ENCODE measurements at regions not wholly inside any gene's neighbourhood (a gene's known extent, or its start where the extent isn't known, plus 50 kb on each side); places are given as distances from the start of the nearest gene placed in this dataset.

GRCh38 chrX:78455901-78456300, 128.5 kb upstream of the CYSLTR1 start:
- TF ChIP-seq TAF1 (IDR thresholded peaks at IDR 0.05; ENCODE audit: borderline replicate concordance, low read depth, low read length), result no peak
- TF ChIP-seq POLR2A (IDR thresholded peaks at IDR 0.05; ENCODE audit: low read depth, low read length), result no peak
- TF ChIP-seq POLR2AphosphoS5 (IDR thresholded peaks at IDR 0.05; ENCODE audit: low read depth, low read length), result no peak
- no peak for FAIRE-seq
- DNase-seq (ENCODE audit: insufficient read length), result no peak

DNA sequence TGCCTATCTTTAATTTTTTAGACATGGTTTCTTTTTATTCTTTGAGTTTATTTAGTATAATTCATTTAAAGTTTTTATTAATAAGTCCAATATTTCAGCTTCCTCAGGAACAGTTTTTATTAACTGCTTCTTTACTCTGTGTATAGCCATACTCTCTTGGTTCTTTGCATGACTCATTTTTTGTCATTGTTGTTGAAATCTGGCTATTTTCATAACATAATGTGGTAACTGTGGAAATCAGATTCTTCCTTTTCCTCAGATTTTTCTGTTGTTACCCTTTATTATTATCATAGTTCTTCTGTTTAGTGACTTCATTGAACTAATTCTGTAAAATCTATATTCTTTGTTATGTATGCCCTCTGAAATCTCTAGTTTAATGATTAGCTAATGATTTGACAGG, 124.9 kb upstream of the CYSLTR1 start:
- FAIRE-seq (no peak), DNase-seq (ENCODE audit: insufficient read length) (no peak)
- TF ChIP-seq POLR2A (IDR thresholded peaks at IDR 0.05; ENCODE audit: low read depth, low read length) (no peak), TAF1 (IDR thresholded peaks at IDR 0.05; ENCODE audit: borderline replicate concordance, low read depth, low read length) (no peak), POLR2AphosphoS5 (IDR thresholded peaks at IDR 0.05; ENCODE audit: low read depth, low read length) (no peak)

DNA sequence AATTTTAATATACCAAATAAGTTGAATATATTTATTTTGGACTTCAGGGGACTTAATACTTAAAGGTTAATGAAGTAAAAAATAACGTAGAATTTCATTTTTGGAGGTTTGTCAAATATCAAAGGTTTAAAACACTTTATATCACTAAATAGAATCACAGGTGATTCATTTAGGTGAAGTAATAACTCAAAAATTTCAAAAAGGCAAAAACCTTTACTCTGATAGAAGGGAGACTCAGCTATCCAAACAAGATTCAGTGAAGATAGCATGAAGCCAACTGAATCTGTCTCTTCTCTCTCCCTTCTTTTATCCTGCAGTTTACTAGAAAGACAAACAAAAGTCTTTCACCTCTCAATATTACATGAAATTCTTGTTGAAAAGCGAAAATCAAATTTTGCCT, 110.2 kb upstream of the CYSLTR1 start:
- FAIRE-seq (no peak), DNase-seq (ENCODE audit: insufficient read length) (no peak)
- TF ChIP-seq POLR2A (IDR thresholded peaks at IDR 0.05; ENCODE audit: low read depth, low read length), result no peak
- no peak for TF ChIP-seq POLR2AphosphoS5 (IDR thresholded peaks at IDR 0.05; ENCODE audit: low read depth, low read length)
- TF ChIP-seq TAF1 (IDR thresholded peaks at IDR 0.05; ENCODE audit: borderline replicate concordance, low read depth, low read length), result no peak

DNA sequence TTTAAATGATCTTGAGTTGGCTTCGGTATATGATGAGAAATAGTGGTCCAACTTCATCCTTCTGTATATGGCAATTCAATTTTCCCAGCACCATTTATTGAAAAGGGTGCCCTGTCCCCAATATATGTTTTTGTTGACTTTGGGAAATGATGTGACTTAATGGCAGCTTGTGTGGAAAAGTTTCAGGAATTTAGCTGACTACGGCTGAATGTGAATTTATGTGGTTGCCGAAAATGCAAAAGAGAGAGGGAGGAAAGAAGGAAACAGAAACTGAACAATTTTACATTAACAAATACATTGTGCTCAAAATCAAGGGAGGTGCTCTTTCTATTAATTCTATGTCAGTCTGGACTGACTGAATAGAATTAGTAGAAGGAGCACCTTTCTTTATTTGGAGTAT, 101.8 kb upstream of the CYSLTR1 start:
- DNase-seq (ENCODE audit: insufficient read length) (no peak), FAIRE-seq (no peak)
- TF ChIP-seq POLR2A (IDR thresholded peaks at IDR 0.05; ENCODE audit: low read depth, low read length) (no peak), POLR2AphosphoS5 (IDR thresholded peaks at IDR 0.05; ENCODE audit: low read depth, low read length) (no peak), TAF1 (IDR thresholded peaks at IDR 0.05; ENCODE audit: borderline replicate concordance, low read depth, low read length) (no peak)

- no peak for TF ChIP-seq TAF1 (IDR thresholded peaks at IDR 0.05; ENCODE audit: borderline replicate concordance, low read depth, low read length)
- TF ChIP-seq POLR2A (IDR thresholded peaks at IDR 0.05; ENCODE audit: low read depth, low read length), result no peak
- no peak for DNase-seq (ENCODE audit: insufficient read length)
- no peak for FAIRE-seq
Observed at GRCh38 chrX:78388663-78389062, 61.3 kb upstream of the CYSLTR1 start.

DNA sequence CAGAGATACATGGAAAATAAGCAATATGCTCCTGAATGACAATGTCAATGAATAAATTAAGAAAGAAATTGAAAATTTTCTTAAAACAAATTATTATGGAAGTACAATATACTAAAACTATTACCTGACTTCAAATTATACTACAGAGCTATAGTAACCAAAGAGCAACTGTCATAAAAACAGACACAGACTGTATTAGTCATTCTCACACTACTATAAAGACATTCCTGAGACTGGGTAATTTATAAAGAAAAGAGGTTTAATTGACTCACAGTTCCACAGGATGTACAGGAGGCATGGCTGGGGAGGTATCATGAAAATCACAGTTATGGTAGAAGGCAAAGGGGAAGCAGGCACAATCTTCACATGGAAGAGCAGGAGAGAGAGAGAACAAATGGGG, 60.0 kb upstream of the CYSLTR1 start:
- DNase-seq (ENCODE audit: insufficient read length) (no peak), FAIRE-seq (no peak)
- TF ChIP-seq TAF1 (IDR thresholded peaks at IDR 0.05; ENCODE audit: borderline replicate concordance, low read depth, low read length), result no peak
- TF ChIP-seq POLR2AphosphoS5 (IDR thresholded peaks at IDR 0.05; ENCODE audit: low read depth, low read length), result no peak
- TF ChIP-seq POLR2A (IDR thresholded peaks at IDR 0.05; ENCODE audit: low read depth, low read length), result no peak

GRCh38 chrX:78384486-78384885, 57.1 kb upstream of the CYSLTR1 start:
- FAIRE-seq, result no peak

DNA sequence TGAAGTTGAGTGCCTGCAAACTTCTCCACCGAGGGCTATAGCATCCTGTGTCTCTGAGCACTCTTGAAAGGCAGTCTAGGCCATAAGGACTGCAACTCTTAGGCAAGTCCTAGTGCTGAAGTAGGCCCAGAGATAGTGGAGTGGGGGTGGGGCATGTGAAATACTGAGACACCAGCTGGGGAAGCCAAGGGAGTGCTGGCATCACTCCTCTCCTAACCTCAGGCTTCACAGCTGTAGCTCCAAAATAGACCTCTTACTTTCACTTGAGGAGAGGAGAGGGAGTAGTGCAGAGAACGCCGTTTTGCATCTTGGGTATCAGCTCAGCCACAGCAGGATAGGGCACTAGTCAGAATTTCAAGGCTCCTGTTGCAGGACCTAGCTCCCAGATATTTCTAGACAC, 56.2 kb upstream of the CYSLTR1 start:
- TF ChIP-seq POLR2A (IDR thresholded peaks at IDR 0.05; ENCODE audit: low read depth, low read length) (no peak), TAF1 (IDR thresholded peaks at IDR 0.05; ENCODE audit: borderline replicate concordance, low read depth, low read length) (no peak), POLR2AphosphoS5 (IDR thresholded peaks at IDR 0.05; ENCODE audit: low read depth, low read length) (no peak)
- DNase-seq (ENCODE audit: insufficient read length), result no peak

More at GRCh38 chrX:78384486-78384885, 57.1 kb upstream of the CYSLTR1 start:
- TF ChIP-seq POLR2AphosphoS5 (IDR thresholded peaks at IDR 0.05; ENCODE audit: low read depth, low read length) (no peak), TAF1 (IDR thresholded peaks at IDR 0.05; ENCODE audit: borderline replicate concordance, low read depth, low read length) (no peak), POLR2A (IDR thresholded peaks at IDR 0.05; ENCODE audit: low read depth, low read length) (no peak)
- DNase-seq (ENCODE audit: insufficient read length), result no peak

DNA sequence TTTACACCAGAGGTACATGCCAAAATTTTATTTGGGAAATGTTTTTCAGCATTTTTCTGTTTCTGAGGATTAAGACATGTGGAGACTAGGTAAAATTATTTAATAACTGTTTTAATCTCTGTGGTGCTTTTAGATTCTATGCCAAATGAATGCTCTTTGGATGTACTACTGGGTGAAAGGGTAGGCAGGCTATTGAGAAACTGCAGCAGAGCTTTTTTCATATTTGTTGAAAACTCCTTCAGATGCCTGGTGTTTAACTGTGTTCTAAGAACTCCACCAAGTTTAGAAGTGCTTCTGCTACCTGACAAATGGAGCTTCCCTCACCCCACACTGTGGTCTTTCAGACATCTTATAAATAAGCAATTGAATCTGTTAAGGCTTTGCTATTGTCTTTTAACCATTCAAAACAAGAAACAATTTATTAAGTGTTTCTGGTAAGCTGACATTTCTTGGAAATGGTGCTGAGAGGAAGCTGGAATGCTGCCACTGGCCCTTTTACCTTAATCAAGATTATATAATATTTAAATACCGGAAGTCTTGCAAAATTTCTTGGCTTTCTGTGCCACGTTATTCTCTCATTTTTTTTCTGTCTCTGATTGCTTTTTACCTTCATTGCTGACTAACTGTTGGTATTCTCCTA, 51.2 kb upstream of the CYSLTR1 start:
- DNase-seq (ENCODE audit: insufficient read length) (no peak), FAIRE-seq (no peak)
- no peak for TF ChIP-seq POLR2AphosphoS5 (IDR thresholded peaks at IDR 0.05; ENCODE audit: low read depth, low read length)
- TF ChIP-seq POLR2A (IDR thresholded peaks at IDR 0.05; ENCODE audit: low read depth, low read length), result no peak
- TF ChIP-seq TAF1 (IDR thresholded peaks at IDR 0.05; ENCODE audit: borderline replicate concordance, low read depth, low read length), result no peak

More for the DNA sequence above, 56.2 kb upstream of the CYSLTR1 start:
- no peak for FAIRE-seq
